Karpas-422 (cell line): ENCODE measurements at regions not wholly inside any gene's neighbourhood (a gene's known extent, or its start where the extent isn't known, plus 50 kb on each side); places are given as distances from the start of the nearest gene placed in this dataset.

Experiments
- DNase-seq: peaks from one replicate; pipeline ENCODE4 v3.0.0-alpha.2; 2015
- H2AFZ ChIP-seq: fragments of 200-600 bp; sonication (generic); 2 replicates; pipeline ENCODE4 v1.6.1; 2014; ENCODE audit warnings: antibody characterized with exemption, low read length, mixed read lengths
- H3K27ac ChIP-seq: fragments of 200-600 bp; sonication (generic); 2 replicates; pipeline ENCODE4 v1.5.1; 2014; ENCODE audit warnings: mild to moderate bottlenecking, low read length, moderate library complexity
- H3K27me3 ChIP-seq: fragments of 200-600 bp; sonication (generic); 2 replicates; pipeline ENCODE4 v1.6.1; 2014; ENCODE audit warnings: low read length, mixed read lengths
- H3K36me3 ChIP-seq: fragments of 200-600 bp; sonication (generic); 2 replicates; pipeline ENCODE4 v1.6.1; 2014; ENCODE audit warnings: low read length, mixed read lengths; ENCODE audit not compliant: insufficient read depth
- H3K4me1 ChIP-seq: fragments of 200-600 bp; sonication (generic); 2 replicates; pipeline ENCODE4 v1.6.1; 2014; ENCODE audit warnings: mild to moderate bottlenecking, low read length, mixed read lengths
- H3K4me2 ChIP-seq: fragments of 200-600 bp; sonication (generic); 2 replicates; pipeline ENCODE4 v1.6.1; 2014; ENCODE audit warnings: low read length, low read depth, mild to moderate bottlenecking; ENCODE audit not compliant: poor library complexity, severe bottlenecking
- H3K4me3 ChIP-seq: fragments of 200-600 bp; sonication (generic); 2 replicates; pipeline ENCODE4 v1.5.1; 2014; ENCODE audit warnings: mild to moderate bottlenecking, antibody characterized with exemption, low read length, mixed read lengths
- H3K79me2 ChIP-seq: fragments of 200-600 bp; sonication (generic); 2 replicates; pipeline ENCODE4 v1.6.1; 2014; ENCODE audit warnings: mild to moderate bottlenecking, low read length, mixed read lengths
- H3K9ac ChIP-seq: fragments of 200-600 bp; sonication (generic); 2 replicates; pipeline ENCODE4 v1.6.0; 2014; ENCODE audit warnings: low read length
- H3K9me2 ChIP-seq: fragments of 200-600 bp; sonication (generic), shearing (Covaris generic); replicated peaks from 2 replicates; pipeline ENCODE4 v1.6.0; 2014; ENCODE audit warnings: mild to moderate bottlenecking, low read length, moderate library complexity; ENCODE audit not compliant: insufficient read depth
- H3K9me3 ChIP-seq: fragments of 300-700, 200-600 bp; sonication (generic); 2 replicates; pipeline ENCODE4 v1.6.1; 2014; ENCODE audit warnings: low read length, mixed read lengths
- H4K20me1 ChIP-seq: fragments of 200-600 bp; sonication (generic); 2 replicates; pipeline ENCODE4 v1.6.1; 2014; ENCODE audit warnings: mild to moderate bottlenecking, antibody characterized with exemption, low read length, low read depth; ENCODE audit not compliant: insufficient read depth

- Histone ChIP-seq H2AFZ (no peak overlapping the region), H3K27me3 (no peaks in the 10 kb centered on the region), H3K4me3 (no peak overlapping the region), H3K9me2 (no peaks in the 10 kb centered on the region), H3K4me2 (no peak overlapping the region), H3K9ac (no peak overlapping the region), H4K20me1 (no peaks in the 10 kb centered on the region), H3K79me2 (no peaks in the 10 kb centered on the region), H3K27ac (no peak overlapping the region), H3K36me3 (no peaks in the 10 kb centered on the region), H3K4me1 (no peaks in the 10 kb centered on the region), H3K9me3 (no peaks in the 10 kb centered on the region)
- no peak for DNase-seq
Observed at GRCh38 chr2:11101430-11101829, 53.8 kb upstream of the SLC66A3 start.

GRCh38 chr2:11102466-11102865 is 52.8 kb upstream of the SLC66A3 start:
- Histone ChIP-seq H3K79me2 (no peaks in the 10 kb centered on the region), H3K27ac (no peak overlapping the region), H3K4me2 (no peak overlapping the region), H2AFZ (no peak overlapping the region), H3K9ac (no peak overlapping the region), H3K9me3 (no peaks in the 10 kb centered on the region), H4K20me1 (no peaks in the 10 kb centered on the region), H3K27me3 (no peaks in the 10 kb centered on the region), H3K9me2 (no peaks in the 10 kb centered on the region), H3K4me3 (no peak overlapping the region), H3K36me3 (no peaks in the 10 kb centered on the region), H3K4me1 (no peaks in the 10 kb centered on the region)
- DNase-seq, result no peak

- Histone ChIP-seq H3K9ac (no peak overlapping the region), H4K20me1 (no peaks in the 10 kb centered on the region), H3K27me3 (no peaks in the 10 kb centered on the region), H3K4me3 (no peak overlapping the region), H3K9me3 (no peaks in the 10 kb centered on the region), H3K79me2 (no peaks in the 10 kb centered on the region), H2AFZ (no peak overlapping the region), H3K27ac (no peak overlapping the region), H3K9me2 (no peaks in the 10 kb centered on the region), H3K4me2 (no peak overlapping the region), H3K36me3 (no peaks in the 10 kb centered on the region), H3K4me1 (no peaks in the 10 kb centered on the region)
- DNase-seq, result no peak
Observed at GRCh38 chr2:11102956-11103860, 52.1 kb upstream of the SLC66A3 start.

GRCh38 chr2:11103984-11104793 is 51.1 kb upstream of the SLC66A3 start:
- no peak overlapping the region for H3K9ac ChIP-seq
- H3K36me3 ChIP-seq, result no peaks in the 10 kb centered on the region
- no peaks in the 10 kb centered on the region for H3K79me2 ChIP-seq
- H3K4me3 ChIP-seq, result no peak overlapping the region
- H3K27me3 ChIP-seq, result no peaks in the 10 kb centered on the region
- H3K9me3 ChIP-seq, result no peaks in the 10 kb centered on the region
- no peaks in the 10 kb centered on the region for H4K20me1 ChIP-seq
- no peak overlapping the region for H3K4me2 ChIP-seq
- DNase-seq, result no peak
- no peak overlapping the region for H3K27ac ChIP-seq
- H2AFZ ChIP-seq, result no peak overlapping the region
- no peaks in the 10 kb centered on the region for H3K4me1 ChIP-seq
- H3K9me2 ChIP-seq, result no peaks in the 10 kb centered on the region

- Histone ChIP-seq H3K9ac (no peak overlapping the region), H3K4me3 (no peak overlapping the region), H4K20me1 (no peaks in the 10 kb centered on the region), H3K9me3 (no peaks in the 10 kb centered on the region), H3K4me2 (no peak overlapping the region), H3K79me2 (no peaks in the 10 kb centered on the region), H3K4me1 (no peaks in the 10 kb centered on the region), H3K36me3 (no peaks in the 10 kb centered on the region), H2AFZ (no peak overlapping the region), H3K27me3 (no peaks in the 10 kb centered on the region), H3K9me2 (no peaks in the 10 kb centered on the region), H3K27ac (no peak overlapping the region)
- DNase-seq, result no peak
Observed at GRCh38 chr2:11104794-11105660, 50.2 kb upstream of the SLC66A3 start.
